HepG2 (cell line): ENCODE measurements at regions not wholly inside any gene's neighbourhood (a gene's known extent, or its start where the extent isn't known, plus 50 kb on each side); places are given as distances from the start of the nearest gene placed in this dataset.

Experiments
- ATAC-seq: fragments of 200-7000 bp; cut with Tn5 transposase; 3 replicates; pipeline ENCODE4 v1.9.1; 2020; ENCODE audit warnings: mild to moderate bottlenecking, moderate library complexity
- BruUV-seq: library from RNA; stranded (reverse); fragments of 400-500 nt; replicated peaks from 2 replicates; lab custom pipeline; 2021; lab: Mats Ljungman, UMichigan
- CTCF ChIA-PET: fragments of 300-600 bp; formaldehyde crosslinking; extraction: SDS; loops from one replicate; lab custom pipeline; 2021; ENCODE audit warnings: low total read pairs, inconsistent platforms, low intra/inter-chr PET ratio; lab: Yijun Ruan, JAX
- POLR2A ChIA-PET: fragments of 350-600 bp; sonication (Branson Sonifier 250); formaldehyde crosslinking; loops from one replicate; lab custom pipeline; 2020; ENCODE audit warnings: antibody characterized with exemption, inconsistent platforms; lab: Yijun Ruan, JAX
- DNase-seq: peaks from one replicate; pipeline ENCODE4 v3.0.0-alpha.2; 2015; ENCODE audit warnings: low spot score
- FAIRE-seq: peaks from 3 replicates; lab custom pipeline; 2011; peaks lifted over from hg19 to GRCh38; lab: Jason Lieb, UNC
- H2AFZ ChIP-seq: one replicate; pipeline ENCODE4 v1.6.1; 2011; ENCODE audit warnings: low read length, inconsistent platforms
- H3K27ac ChIP-seq: fragments of 300-600 bp; 3 replicates; pipeline ENCODE4 v1.8.0; 2011; ENCODE audit warnings: mixed run types, mild to moderate bottlenecking, mixed read lengths, low read length, inconsistent platforms; ENCODE audit not compliant: insufficient read depth; ENCODE audit errors: extremely low read length
- H3K27me3 ChIP-seq, 2 experiments: fragments of 200-600 bp in 1 of 2; 2 replicates in 1 of 2; 3 replicates in 1 of 2; pipeline versions ENCODE4 v1.6.0 to v1.8.0; 2011; ENCODE audit warnings: low read length in 2 of 2, mild to moderate bottlenecking in 2 of 2, moderate library complexity in 2 of 2, inconsistent platforms in 1 of 2; ENCODE audit not compliant: insufficient read depth in 2 of 2, control insufficient read depth in 1 of 2
- H3K36me3 ChIP-seq, 2 experiments: fragments of 200-600 bp in 1 of 2; replicated peaks in 1 of 2; 2 replicates in 1 of 2; 3 replicates in 1 of 2; pipeline versions ENCODE4 v1.5.1 to v1.8.0; 2011; ENCODE audit warnings: low read length in 2 of 2, inconsistent platforms in 1 of 2; ENCODE audit not compliant: insufficient read depth in 2 of 2, control insufficient read depth in 1 of 2
- H3K4me1 ChIP-seq: 2 replicates; pipeline ENCODE4 v1.5.1; 2012; ENCODE audit warnings: low read length, inconsistent platforms; ENCODE audit not compliant: insufficient read depth
- H3K4me2 ChIP-seq: 2 replicates; pipeline ENCODE4 v1.6.0; 2011; ENCODE audit warnings: low read depth, low read length, inconsistent platforms
- H3K4me3 ChIP-seq, 3 experiments: fragments of 200-600 bp in 1 of 3; sonication (generic), shearing (Covaris generic) in 1 of 3; replicated peaks in 1 of 3; 2 replicates each; pipeline ENCODE4 v1.5.1; 2011 to 2016; ENCODE audit warnings: low read length in 3 of 3, inconsistent platforms in 2 of 3, low read depth in 2 of 3, mild to moderate bottlenecking in 2 of 3, control low read depth in 1 of 3, mixed read lengths in 1 of 3; ENCODE audit not compliant: insufficient read depth in 1 of 3
- H3K79me2 ChIP-seq: one replicate; pipeline ENCODE4 v1.6.1; 2011; ENCODE audit warnings: low read length, inconsistent platforms; ENCODE audit not compliant: insufficient read depth
- H3K9ac ChIP-seq: 2 replicates; pipeline ENCODE4 v1.6.0; 2011; ENCODE audit warnings: mild to moderate bottlenecking, low read depth, low read length, inconsistent platforms; ENCODE audit not compliant: insufficient read depth
- H3K9me3 ChIP-seq: 2 replicates; pipeline ENCODE4 v1.5.1; 2012; ENCODE audit warnings: mild to moderate bottlenecking, low read length
- H4K20me1 ChIP-seq: 2 replicates; pipeline ENCODE4 v1.6.0; 2011; ENCODE audit warnings: inconsistent platforms, mild to moderate bottlenecking, low read length, moderate library complexity; ENCODE audit not compliant: insufficient read depth
- HNF4A ChIP-seq: sonication (generic); formaldehyde crosslinking; IDR thresholded peaks from 2 replicates; pipeline ENCODE4 v1.4.0; 2020; ENCODE audit warnings: missing genetic modification reagents
- ISL2 ChIP-seq: sonication (generic); formaldehyde crosslinking; IDR thresholded peaks from 2 replicates; pipeline ENCODE4 v1.5.0; 2020; ENCODE audit warnings: missing genetic modification reagents
- MAFG ChIP-seq: sonication (generic); formaldehyde crosslinking; IDR thresholded peaks from 2 replicates; pipeline ENCODE4 v1.5.1; 2020; ENCODE audit warnings: mild to moderate bottlenecking, missing genetic modification reagents
- MED13 ChIP-seq: sonication (generic); formaldehyde crosslinking; IDR thresholded peaks from 2 replicates; pipeline ENCODE4 v1.5.0; 2020; ENCODE audit warnings: missing genetic modification reagents
- MZF1 ChIP-seq: sonication (generic); formaldehyde crosslinking; IDR thresholded peaks from 2 replicates; pipeline ENCODE4 v1.8.1; 2023; ENCODE audit warnings: mild to moderate bottlenecking, missing genetic modification reagents, borderline replicate concordance
- NCOA1 ChIP-seq: sonication (generic); formaldehyde crosslinking; IDR thresholded peaks from 2 replicates; pipeline ENCODE4 v1.9.0; 2021; ENCODE audit warnings: missing genetic modification reagents
- NCOA2 ChIP-seq: sonication (generic); formaldehyde crosslinking; IDR thresholded peaks from 2 replicates; pipeline ENCODE4 v1.8.0; 2022; ENCODE audit warnings: inconsistent platforms
- PPARG ChIP-seq: conservative IDR thresholded peaks from 2 replicates; pipeline ENCODE4 v1.6.1; 2016; ENCODE audit warnings: missing biosample characterization, missing genetic modification reagents
- SALL2 ChIP-seq: sonication (generic); formaldehyde crosslinking; IDR thresholded peaks from 2 replicates; pipeline ENCODE4 v1.8.1; 2023; ENCODE audit warnings: mild to moderate bottlenecking, missing genetic modification reagents, inconsistent platforms
- SOX6 ChIP-seq, 2 experiments: fragments of 450-650 bp in 1 of 2; sonication (generic) in 1 of 2; formaldehyde crosslinking in 1 of 2; IDR thresholded peaks; 2 replicates each; pipeline versions ENCODE4 v1.4.0 to v1.6.1; 2017 to 2020; ENCODE audit warnings: antibody characterized with exemption in 1 of 2, mild to moderate bottlenecking in 1 of 2, missing genetic modification reagents in 1 of 2
- ZNF629 ChIP-seq: sonication (generic); formaldehyde crosslinking; conservative IDR thresholded peaks from 2 replicates; pipeline ENCODE4 v1.5.0; 2020; ENCODE audit warnings: missing genetic modification reagents
- ZSCAN22 ChIP-seq: sonication (generic); formaldehyde crosslinking; IDR thresholded peaks from 2 replicates; pipeline ENCODE4 v1.4.0; 2020; ENCODE audit warnings: mild to moderate bottlenecking, missing genetic modification reagents
- WGBS: methylation state at CpG from one replicate; pipeline ENCODE4 v1.1.6; 2017; ENCODE audit warnings: low lambda C conversion rate; 5-methylcytosine and 5-hydroxymethylcytosine counted together
- in situ Hi-C: cut with HindIII; loops from 2 replicates; pipeline ENCODE4 v1.10.0; 2017; ENCODE audit warnings: low pct_unique_long_range_greater_than_20kb; ENCODE audit not compliant: extremely low pct_ligation_motif_present
- intact Hi-C: fragments of 100-400 bp; cut with micrococcal nuclease; formaldehyde crosslinking; loops from one replicate; pipeline ENCODE4 v1.10.0; 2022; ENCODE audit not compliant: unreplicated experiment
- TF ChIP-seq, protein P1 (sequence below): sonication (generic); formaldehyde crosslinking; IDR thresholded peaks from 2 replicates; pipeline ENCODE4 v1.8.1; 2023; ENCODE audit warnings: missing genetic modification reagents, inconsistent platforms, borderline replicate concordance
- TF ChIP-seq, protein P2 (sequence below): sonication (generic); formaldehyde crosslinking; IDR thresholded peaks from 2 replicates; pipeline ENCODE4 v1.5.0; 2020; ENCODE audit warnings: missing genetic modification reagents
- TF ChIP-seq, protein P3 (sequence below): sonication (generic); formaldehyde crosslinking; conservative IDR thresholded peaks from 2 replicates; pipeline ENCODE4 v1.4.0; 2020; ENCODE audit warnings: mild to moderate bottlenecking, missing genetic modification reagents, moderate library complexity

DNA sequence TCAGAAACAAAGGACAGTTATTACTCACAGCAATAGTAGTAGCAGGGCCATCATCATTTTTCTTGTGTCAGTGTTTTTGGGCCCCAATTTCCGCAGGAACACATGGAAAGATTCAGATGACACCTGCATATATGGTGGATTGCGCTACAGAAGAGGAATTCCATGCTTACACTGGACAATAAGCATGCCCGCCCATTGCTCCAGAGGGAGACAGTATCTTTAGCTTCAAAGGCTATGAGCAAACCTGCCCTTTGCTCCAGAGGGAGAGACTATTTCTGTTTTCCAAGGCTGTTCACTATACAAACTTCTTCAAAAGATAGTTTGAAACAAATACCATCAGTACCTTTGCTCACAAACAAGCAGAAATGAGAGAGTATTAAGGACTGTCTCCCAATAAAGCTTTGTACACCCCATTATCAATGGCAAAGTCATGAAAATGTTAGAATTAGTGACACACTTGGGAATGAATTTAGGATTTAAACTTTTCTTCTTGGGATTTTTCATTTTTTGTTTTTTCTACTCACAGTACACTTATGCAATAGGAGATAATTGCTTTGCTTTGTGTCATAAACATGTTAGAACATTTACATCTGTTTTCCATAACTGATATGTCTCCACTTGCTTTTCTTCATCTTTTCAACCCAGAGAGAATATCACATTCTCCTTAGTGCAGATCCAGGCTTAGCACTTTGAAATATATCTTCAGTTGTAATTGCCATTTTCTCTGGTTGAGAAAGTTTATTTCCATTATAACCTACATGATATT, 564.5 kb upstream of the ZNF717 start:
- Histone ChIP-seq H3K9ac (no peak overlapping the region), H3K9me3 (no peaks in the 10 kb centered on the region), H2AFZ (no peak overlapping the region), H3K4me1 (peaks cover 11% of the 10 kb centered on the region), H3K79me2 (no peaks in the 10 kb centered on the region), H3K27ac (no peak overlapping the region), H4K20me1 (no peaks in the 10 kb centered on the region), H3K27me3 (no peaks in the 10 kb centered on the region), H3K4me3 (no peak overlapping the region), H3K36me3 (no peaks in the 10 kb centered on the region), H3K4me2 (no peak overlapping the region; the same call in 1 of the 2 replicates)
- FAIRE-seq = no peak
- in situ Hi-C loops (no loop called here), intact Hi-C loops (no loop called here)
- peak; percentile 48 for DNase-seq
- ATAC-seq = peak; percentile 92
- POLR2A ChIA-PET = no interaction called here
- TF ChIP-seq SALL2 (CRISPR knock-in tag) (no peak), PPARG (CRISPR knock-in tag) (0 out of 2 replicates have a peak, but pooled peaks have one; percentile 33), NCOA2 (CRISPR knock-in tag) (peak; percentile 15; the same call in 1 of the 2 replicates), ISL2 (CRISPR knock-in tag) (no peak), SOX6 (IDR thresholded peaks at IDR 0.05) (no peak), SOX6 (CRISPR knock-in tag; IDR thresholded peaks at IDR 0.05) (0 out of 2 replicates have a peak, but pooled peaks have one; percentile 42), MED13 (CRISPR knock-in tag) (no peak), MAFG (no peak), ZNF629 (no peak), MZF1 (CRISPR knock-in tag) (no peak), HNF4A (peak; percentile 46), NCOA1 (CRISPR knock-in tag) (no peak), ZSCAN22 (CRISPR knock-in tag) (no peak)
- TF ChIP-seq, protein P1, sequence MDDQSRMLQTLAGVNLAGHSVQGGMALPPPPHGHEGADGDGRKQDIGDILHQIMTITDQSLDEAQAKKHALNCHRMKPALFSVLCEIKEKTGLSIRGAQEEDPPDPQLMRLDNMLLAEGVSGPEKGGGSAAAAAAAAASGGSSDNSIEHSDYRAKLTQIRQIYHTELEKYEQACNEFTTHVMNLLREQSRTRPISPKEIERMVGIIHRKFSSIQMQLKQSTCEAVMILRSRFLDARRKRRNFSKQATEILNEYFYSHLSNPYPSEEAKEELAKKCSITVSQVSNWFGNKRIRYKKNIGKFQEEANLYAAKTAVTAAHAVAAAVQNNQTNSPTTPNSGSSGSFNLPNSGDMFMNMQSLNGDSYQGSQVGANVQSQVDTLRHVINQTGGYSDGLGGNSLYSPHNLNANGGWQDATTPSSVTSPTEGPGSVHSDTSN = no peak
- TF ChIP-seq, protein P2, sequence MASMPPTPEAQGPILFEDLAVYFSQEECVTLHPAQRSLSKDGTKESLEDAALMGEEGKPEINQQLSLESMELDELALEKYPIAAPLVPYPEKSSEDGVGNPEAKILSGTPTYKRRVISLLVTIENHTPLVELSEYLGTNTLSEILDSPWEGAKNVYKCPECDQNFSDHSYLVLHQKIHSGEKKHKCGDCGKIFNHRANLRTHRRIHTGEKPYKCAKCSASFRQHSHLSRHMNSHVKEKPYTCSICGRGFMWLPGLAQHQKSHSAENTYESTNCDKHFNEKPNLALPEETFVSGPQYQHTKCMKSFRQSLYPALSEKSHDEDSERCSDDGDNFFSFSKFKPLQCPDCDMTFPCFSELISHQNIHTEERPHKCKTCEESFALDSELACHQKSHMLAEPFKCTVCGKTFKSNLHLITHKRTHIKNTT (CRISPR knock-in tag) = no peak
- TF ChIP-seq, protein P3, sequence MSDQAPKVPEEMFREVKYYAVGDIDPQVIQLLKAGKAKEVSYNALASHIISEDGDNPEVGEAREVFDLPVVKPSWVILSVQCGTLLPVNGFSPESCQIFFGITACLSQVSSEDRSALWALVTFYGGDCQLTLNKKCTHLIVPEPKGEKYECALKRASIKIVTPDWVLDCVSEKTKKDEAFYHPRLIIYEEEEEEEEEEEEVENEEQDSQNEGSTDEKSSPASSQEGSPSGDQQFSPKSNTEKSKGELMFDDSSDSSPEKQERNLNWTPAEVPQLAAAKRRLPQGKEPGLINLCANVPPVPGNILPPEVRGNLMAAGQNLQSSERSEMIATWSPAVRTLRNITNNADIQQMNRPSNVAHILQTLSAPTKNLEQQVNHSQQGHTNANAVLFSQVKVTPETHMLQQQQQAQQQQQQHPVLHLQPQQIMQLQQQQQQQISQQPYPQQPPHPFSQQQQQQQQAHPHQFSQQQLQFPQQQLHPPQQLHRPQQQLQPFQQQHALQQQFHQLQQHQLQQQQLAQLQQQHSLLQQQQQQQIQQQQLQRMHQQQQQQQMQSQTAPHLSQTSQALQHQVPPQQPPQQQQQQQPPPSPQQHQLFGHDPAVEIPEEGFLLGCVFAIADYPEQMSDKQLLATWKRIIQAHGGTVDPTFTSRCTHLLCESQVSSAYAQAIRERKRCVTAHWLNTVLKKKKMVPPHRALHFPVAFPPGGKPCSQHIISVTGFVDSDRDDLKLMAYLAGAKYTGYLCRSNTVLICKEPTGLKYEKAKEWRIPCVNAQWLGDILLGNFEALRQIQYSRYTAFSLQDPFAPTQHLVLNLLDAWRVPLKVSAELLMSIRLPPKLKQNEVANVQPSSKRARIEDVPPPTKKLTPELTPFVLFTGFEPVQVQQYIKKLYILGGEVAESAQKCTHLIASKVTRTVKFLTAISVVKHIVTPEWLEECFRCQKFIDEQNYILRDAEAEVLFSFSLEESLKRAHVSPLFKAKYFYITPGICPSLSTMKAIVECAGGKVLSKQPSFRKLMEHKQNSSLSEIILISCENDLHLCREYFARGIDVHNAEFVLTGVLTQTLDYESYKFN (CRISPR knock-in tag) = 0 out of 2 replicates have a peak, but pooled peaks have one; percentile 24
- BruUV-seq = no TSS peak
- WGBS = 8% methylated on average over 2 of the region's 3 CpGs
- CTCF ChIA-PET = no interaction called here
